ENCODE measurements at regions not wholly inside any gene's neighbourhood (a gene's known extent, or its start where the extent isn't known, plus 50 kb on each side); places are given as distances from the start of the nearest gene placed in this dataset.

DNA sequence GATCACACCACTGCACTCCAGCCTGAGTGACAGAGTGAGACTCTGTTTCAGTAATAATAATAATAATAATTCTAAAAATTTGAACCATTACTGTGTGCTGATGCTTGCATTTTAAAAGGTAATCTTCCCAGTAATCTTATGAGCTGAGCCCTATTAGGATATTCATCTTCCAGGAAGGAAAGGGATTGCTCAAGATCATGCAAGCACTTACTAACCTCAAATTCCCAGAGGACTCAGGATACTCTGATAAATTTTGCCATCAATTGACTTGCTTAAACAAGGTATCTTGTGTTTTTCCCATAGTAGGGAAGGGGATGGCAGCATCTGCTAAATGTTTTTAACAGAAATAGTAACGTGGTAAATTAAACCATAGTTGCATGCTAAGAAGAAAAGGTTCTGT lies 176.4 kb upstream of the MRPS30 start:
- TF ChIP-seq, protein P1, sequence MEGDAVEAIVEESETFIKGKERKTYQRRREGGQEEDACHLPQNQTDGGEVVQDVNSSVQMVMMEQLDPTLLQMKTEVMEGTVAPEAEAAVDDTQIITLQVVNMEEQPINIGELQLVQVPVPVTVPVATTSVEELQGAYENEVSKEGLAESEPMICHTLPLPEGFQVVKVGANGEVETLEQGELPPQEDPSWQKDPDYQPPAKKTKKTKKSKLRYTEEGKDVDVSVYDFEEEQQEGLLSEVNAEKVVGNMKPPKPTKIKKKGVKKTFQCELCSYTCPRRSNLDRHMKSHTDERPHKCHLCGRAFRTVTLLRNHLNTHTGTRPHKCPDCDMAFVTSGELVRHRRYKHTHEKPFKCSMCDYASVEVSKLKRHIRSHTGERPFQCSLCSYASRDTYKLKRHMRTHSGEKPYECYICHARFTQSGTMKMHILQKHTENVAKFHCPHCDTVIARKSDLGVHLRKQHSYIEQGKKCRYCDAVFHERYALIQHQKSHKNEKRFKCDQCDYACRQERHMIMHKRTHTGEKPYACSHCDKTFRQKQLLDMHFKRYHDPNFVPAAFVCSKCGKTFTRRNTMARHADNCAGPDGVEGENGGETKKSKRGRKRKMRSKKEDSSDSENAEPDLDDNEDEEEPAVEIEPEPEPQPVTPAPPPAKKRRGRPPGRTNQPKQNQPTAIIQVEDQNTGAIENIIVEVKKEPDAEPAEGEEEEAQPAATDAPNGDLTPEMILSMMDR (IDR thresholded peaks at IDR 0.05; ENCODE audit: unreplicated experiment) = no peak
- no peak overlapping the region for H3K27ac Mint-ChIP-seq (ENCODE audit: unreplicated experiment)
- intact Hi-C loops (cut with micrococcal nuclease; ENCODE audit: unreplicated experiment) = no loop called here
- H3K27me3 Mint-ChIP-seq (ENCODE audit: unreplicated experiment) = no peaks in the 10 kb centered on the region
- no peak for DNase-seq
- H3K36me3 Mint-ChIP-seq (ENCODE audit: insufficient read depth, unreplicated experiment) = no peaks in the 10 kb centered on the region
- peaks cover 3% of the 10 kb centered on the region for H3K9me3 Mint-ChIP-seq (ENCODE audit: low read depth, unreplicated experiment)
- no TSS peak for BruUV-seq (replicated peaks)
- H3K4me3 Mint-ChIP-seq (ENCODE audit: low read depth, unreplicated experiment) = no peak overlapping the region
- no peaks in the 10 kb centered on the region for H3K4me1 Mint-ChIP-seq (ENCODE audit: low read depth, unreplicated experiment)
- CTCF ChIA-PET = no interaction called here

DNA sequence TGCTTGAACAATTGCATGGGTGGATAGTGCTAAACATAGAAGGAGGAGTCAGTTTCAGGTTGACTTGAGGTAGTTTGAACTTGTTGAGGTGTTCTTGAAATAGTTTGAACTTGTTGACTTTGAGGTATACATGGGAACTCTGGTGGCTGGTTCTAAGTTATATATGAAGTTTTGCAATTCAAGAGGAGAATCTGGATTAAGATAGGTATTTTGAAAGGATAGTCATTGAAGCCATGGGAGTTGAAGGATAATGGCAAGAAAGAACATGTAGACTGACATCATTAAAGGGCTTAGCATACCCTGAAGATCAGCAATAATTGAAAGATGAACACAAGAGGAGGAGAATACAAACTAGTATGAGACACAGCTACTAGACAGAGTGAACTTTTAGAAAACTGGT lies 181.9 kb upstream of the MRPS30 start:
- intact Hi-C loops (cut with micrococcal nuclease; ENCODE audit: unreplicated experiment) = no loop called here
- no peaks in the 10 kb centered on the region for H3K36me3 Mint-ChIP-seq (ENCODE audit: insufficient read depth, unreplicated experiment)
- BruUV-seq (replicated peaks) = no TSS peak
- TF ChIP-seq, protein P1 (IDR thresholded peaks at IDR 0.05; ENCODE audit: unreplicated experiment) = no peak
- CTCF ChIA-PET = no interaction called here
- no peak overlapping the region for H3K4me3 Mint-ChIP-seq (ENCODE audit: low read depth, unreplicated experiment)
- H3K9me3 Mint-ChIP-seq (ENCODE audit: low read depth, unreplicated experiment) = peaks cover 2% of the 10 kb centered on the region
- no peaks in the 10 kb centered on the region for H3K27me3 Mint-ChIP-seq (ENCODE audit: unreplicated experiment)
- no peak for DNase-seq
- no peak overlapping the region for H3K27ac Mint-ChIP-seq (ENCODE audit: unreplicated experiment)
- H3K4me1 Mint-ChIP-seq (ENCODE audit: low read depth, unreplicated experiment) = no peaks in the 10 kb centered on the region

DNA sequence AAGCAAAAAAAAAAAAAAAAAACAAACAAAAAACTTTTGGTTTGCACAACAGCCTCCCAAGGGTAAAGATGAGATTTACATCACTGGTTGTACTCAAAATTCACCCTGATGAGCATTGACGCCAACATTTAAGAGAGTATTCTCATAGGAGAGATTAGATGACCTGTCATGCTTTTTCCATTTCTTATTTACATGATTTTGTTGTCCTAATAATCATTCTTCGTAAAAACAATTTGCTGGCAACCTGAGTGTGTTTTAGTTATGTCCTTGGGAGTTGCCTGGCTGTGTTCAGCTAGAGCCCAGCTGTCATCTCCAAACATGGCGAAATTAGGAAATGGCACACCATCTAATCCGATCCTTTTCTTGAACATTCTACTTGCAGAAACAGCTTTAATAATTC lies 186.4 kb upstream of the MRPS30 start:
- intact Hi-C loops (cut with micrococcal nuclease; ENCODE audit: unreplicated experiment) = no loop called here
- H3K4me3 Mint-ChIP-seq (ENCODE audit: low read depth, unreplicated experiment) = no peak overlapping the region
- no peaks in the 10 kb centered on the region for H3K27me3 Mint-ChIP-seq (ENCODE audit: unreplicated experiment)
- peaks cover 2% of the 10 kb centered on the region for H3K9me3 Mint-ChIP-seq (ENCODE audit: low read depth, unreplicated experiment)
- H3K27ac Mint-ChIP-seq (ENCODE audit: unreplicated experiment) = no peak overlapping the region
- TF ChIP-seq, protein P1 (IDR thresholded peaks at IDR 0.05; ENCODE audit: unreplicated experiment) = no peak
- H3K36me3 Mint-ChIP-seq (ENCODE audit: insufficient read depth, unreplicated experiment) = no peaks in the 10 kb centered on the region
- no peaks in the 10 kb centered on the region for H3K4me1 Mint-ChIP-seq (ENCODE audit: low read depth, unreplicated experiment)
- BruUV-seq (replicated peaks) = no TSS peak
- CTCF ChIA-PET = no interaction called here
- no peak for DNase-seq

DNA sequence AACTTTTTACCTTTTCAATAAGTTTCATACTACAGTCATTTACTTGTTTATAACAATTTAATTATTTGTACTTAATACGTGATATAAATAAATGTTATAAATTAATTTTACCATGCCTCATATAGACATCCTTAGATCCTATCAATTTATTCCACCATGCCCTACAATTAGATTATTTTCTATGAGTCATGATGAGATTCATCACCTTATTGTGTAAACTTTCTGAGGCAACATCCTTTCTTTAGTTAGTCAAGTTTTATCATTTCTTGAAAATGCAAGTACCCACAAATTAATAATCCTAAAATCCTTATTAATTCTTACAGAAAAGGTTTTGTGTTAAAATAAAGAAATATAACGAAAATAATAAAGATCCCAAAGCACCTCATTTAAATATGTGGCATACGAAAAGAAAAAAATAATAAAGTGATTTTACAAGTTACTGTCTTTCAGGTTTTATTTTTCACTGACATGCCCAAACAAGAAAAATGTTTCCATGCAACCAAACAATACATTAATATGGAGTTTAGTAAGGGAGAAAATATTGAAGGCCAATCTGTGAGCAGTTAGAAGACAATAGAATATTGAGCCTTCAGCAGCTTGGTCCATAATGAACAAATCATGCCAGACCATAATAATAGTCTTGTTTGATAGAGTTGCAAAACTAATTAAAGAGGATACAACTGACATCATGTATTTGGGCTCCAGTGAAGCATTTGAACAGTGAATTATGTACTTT lies 188.7 kb upstream of the MRPS30 start:
- Mint-ChIP-seq H3K27me3 (ENCODE audit: unreplicated experiment) (no peaks in the 10 kb centered on the region), H3K9me3 (ENCODE audit: low read depth, unreplicated experiment) (no peaks in the 10 kb centered on the region), H3K27ac (ENCODE audit: unreplicated experiment) (no peak overlapping the region), H3K4me1 (ENCODE audit: low read depth, unreplicated experiment) (no peaks in the 10 kb centered on the region), H3K36me3 (ENCODE audit: insufficient read depth, unreplicated experiment) (no peaks in the 10 kb centered on the region), H3K4me3 (ENCODE audit: low read depth, unreplicated experiment) (no peak overlapping the region)
- BruUV-seq (replicated peaks) = no TSS peak
- TF ChIP-seq, protein P1 (IDR thresholded peaks at IDR 0.05; ENCODE audit: unreplicated experiment) = no peak
- DNase-seq = no peak
- intact Hi-C loops (cut with micrococcal nuclease; ENCODE audit: unreplicated experiment) = no loop called here
- CTCF ChIA-PET = no interaction called here
